ENCODE measurements at regions not wholly inside any gene's neighbourhood (a gene's known extent, or its start where the extent isn't known, plus 50 kb on each side); places are given as distances from the start of the nearest gene placed in this dataset.

DNA sequence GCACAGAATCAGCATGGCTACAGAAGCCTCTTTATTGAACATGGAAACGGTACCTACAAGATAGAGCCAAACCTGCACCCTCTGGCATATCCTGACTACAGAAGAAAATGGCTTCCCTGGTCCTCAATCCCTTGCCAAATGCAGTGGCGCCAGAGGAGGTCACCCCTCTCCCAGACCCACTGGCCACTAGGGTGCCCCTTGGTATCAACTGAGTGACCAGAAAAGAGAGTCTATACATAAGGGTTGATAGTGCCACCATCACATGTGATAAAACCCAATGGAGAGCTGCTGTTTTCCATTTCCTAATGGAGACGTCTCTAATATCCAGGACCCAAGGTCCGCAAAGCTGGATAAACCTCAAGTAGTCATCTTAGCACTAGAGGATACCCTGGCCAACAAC, 52.7 kb upstream of the ALK start:
- DNase-seq, result no peak

DNA sequence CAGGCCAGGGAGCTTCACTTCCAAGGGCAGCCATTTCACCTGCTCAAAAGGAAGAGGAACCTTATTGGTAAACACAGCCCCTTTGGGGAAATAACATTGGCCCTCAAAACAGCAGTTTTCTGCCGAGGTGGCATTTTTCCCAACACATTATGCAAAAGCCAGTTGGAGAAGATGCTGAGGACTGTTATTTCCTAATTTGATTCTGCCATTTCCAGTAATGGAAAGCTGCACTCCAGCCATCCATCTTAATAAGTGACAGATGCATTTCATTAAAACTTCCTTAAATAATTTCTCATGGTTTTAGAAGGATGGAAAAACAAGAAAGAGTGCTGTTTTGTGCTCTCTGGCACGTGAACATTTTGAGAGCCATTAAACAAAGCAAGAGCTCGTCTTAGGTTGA, 55.9 kb upstream of the ALK start:
- DNase-seq, result no peak

DNA sequence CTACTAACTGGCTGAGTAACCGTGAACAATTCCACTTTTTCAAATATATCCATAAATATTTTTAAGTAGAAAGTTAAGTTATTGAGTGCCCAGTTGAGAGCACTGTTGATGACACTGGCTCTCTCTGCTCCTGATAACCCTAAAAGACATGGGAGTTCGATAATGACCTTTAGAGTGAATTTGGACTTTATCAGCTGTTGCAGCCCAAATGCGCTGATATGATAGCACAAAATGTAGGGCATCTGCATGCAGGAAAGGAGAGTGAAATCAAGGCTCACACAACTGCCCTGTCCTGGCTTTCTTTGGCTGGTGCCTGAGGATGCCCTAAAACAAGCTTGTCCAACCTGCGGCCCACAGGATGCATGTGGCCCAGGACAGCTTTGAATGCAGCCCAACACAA, 60.0 kb upstream of the ALK start:
- no peak for DNase-seq

DNA sequence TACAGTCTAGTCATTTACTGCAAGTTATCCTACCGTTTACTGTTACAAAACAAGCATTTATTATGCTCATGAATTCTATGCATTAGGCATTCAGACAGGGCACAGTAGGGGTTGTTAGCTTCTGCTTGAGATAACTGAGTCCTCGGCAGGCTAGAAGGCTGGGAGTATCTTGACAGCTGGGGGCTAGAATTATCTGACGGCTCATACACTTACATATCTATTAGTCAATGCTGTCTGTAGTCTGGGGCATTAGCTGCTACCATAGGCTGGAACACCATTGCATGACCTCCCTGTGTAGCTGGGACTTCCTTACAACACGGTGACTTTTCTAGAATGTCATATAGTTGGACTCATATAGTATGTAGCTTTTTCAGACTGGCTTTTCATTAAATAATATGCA, 61.9 kb upstream of the ALK start:
- DNase-seq, result peak; percentile 36

DNA sequence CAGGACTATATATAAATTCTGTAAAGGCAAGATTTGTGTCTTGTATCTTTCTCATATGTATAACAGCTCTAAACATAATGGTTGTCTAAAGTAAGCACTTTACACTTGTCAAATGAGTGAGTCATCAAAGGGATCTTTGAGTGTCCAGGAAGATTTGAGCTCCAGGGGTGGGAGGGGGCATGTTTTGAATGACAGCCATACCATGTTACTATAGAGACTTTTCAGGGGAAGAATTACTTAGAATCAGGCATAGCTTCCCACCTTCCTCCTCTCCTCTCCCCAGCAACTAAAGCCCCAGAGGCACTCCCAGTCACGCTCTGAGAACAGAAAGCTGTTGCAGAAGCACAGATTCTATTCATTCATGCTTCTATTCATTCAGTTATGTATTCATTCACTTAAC, 65.8 kb upstream of the ALK start:
- no peak for DNase-seq

DNA sequence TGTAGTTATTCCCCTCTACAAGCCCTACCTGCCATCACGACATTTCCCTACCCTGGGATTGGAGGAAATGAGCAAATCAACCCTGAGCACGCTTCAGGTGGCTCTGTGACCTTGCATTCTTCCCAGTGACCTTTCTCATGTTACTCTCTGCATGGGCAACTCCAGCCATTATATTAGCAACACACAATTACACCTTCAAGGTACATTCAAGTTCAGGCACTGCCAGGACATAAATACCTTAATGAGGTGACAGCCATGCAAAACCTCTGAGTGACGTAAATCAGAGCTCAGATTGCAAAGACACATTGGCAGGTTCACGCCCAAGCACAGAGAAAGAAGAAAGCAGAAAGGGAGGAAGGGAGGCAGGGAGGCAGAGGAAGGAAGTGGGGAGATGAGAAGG, 68.7 kb upstream of the ALK start:
- no peak for DNase-seq

DNA sequence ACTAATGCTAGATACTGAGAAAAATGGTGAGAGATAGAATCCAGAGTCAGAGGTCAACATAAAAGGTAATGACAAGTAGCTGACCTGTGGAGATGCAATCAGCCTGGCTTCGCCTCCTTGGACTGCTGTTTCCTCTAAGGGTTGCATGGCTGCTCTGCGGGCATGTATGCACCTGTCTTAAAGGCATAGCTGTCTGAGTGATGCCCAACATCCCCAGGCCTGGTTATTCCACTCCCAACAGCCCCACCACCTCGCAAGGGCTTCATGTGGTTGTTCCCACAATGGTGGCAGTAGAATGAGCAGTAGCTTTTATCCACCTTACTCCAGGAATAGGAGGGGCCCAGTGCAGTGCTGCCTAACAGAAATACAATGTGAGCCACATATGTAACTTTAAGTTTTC, 69.7 kb upstream of the ALK start:
- DNase-seq, result no peak

DNA sequence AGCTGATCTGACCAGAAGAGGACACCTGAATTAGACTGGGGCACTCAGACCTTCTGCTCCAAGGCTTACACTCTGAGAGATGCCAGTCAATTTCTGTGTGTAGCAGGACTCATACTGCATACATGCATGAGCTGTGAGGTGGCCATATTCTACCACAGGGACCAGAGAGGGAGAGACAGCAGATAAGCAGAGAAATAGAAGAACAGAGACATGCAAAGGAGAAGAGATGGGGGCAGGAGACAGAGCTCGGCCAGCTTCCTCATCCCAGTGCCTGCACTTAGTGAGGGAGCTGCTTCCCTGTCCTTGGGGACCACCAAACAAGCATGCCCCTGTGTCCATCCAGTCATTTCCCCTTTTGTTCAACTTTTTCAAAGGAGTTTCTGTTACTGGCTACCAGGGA, 73.9 kb upstream of the ALK start:
- no peak for DNase-seq

DNA sequence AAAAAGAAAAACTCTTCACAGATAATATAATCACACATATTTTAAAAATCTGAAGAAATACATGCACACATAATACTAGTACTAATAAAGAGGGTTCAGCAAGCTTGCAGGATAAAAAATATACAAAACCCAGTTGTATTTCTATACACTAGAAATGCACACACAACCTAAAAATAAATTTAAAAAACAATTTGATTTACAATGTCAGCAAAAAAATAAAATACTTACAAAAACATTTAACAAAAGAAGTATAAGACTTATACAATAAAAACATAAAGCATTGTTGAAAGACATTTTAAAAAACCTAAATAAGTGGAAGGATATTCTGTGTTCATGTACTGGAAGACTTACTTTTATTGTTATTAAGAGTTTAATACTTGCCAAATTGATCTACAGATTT, 81.7 kb upstream of the ALK start:
- DNase-seq, result no peak

DNA sequence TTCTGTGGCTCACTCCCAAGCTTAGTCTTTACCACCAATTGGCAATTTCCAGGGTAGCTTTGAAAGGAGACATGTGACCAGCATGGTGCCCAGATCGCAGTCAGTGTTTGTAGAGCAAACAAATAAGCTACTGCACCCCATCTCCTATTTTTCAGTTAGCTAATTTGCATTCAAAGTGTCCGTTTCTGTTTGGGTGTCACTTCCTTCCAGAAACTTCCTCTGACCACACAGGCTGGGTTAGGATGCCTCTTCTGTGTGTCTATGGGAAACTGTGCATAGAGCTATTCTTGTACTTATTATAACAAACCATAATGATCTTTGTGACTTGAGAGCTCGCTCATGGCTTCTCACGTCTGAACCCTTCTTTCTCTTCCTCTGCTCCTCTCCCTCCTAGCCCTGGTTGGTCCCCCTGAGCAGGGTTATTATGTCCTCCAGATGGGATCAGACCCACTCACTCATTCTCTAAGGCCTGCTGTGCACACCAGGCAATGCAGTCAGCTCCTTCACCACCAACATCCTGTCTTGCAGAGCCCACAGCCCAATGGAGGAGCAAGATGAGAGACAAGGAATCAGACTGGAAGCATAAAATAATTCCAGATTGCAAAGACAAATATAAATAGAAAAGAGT, 101.2 kb upstream of the ALK start:
- no peak for DNase-seq

DNA sequence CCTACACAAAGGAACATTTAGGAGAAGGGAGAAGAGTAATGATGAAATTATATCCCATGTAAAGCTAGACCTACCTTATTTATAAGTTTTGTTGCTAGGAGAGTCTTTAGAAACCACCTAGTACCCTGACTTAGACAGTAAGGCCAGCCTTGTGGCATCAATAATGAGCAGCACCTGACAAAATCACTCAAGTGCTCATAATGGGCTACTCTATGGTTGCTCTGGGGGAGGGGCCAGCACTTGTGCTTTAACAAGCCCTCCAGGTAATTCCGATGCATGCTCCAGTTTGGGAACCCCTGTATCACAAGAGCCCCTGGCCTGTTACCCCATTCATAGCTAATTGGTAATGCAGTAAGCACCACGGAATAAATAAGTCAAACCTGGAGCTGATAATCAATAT, 102.9 kb upstream of the ALK start:
- peak; percentile 36 for DNase-seq

DNA sequence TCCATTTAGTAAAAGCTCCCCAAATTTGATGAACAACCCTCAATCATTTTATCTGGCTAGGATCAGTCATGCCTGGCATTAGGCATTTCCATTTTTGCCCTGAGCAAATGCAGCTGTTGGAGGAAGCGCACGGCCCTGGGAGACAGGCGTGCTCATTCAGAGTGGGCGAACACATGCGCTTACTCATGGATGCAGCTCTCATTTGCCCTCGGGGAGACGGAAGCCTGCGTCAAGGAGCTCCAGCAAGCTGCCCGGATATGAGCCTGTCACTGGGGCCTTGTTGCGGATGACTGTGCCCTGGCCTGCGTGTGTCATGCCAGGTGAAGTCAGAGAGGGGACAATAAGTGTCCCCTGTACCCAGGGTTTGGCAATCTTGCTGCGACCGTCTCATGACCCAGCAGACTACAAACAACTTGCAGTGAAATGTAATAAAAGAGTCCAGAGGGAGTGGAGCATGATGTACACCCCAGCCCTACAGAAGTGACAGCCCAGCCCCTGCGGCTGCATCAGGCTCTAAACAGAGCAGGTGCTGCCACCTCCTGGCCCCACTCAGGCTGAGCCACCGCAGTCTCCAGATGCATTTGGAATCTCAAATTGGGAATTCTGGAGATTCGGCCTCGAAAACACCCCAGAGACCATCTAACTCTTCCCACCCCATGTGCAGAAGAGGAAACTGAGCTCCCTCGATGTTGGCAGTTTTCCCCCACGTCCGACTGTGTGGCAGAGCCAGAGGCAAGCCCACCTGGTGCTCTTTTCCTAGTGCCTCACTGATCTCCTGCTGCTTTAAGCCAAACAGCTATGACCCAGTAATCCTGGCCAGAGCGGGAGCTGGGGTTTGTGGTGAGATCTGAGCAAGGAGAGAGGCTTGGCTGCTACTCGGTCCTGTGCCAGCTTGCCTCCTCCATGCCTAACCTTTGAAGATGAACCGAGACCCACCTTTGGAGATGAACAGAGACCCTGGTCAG, 105.0 kb upstream of the ALK start:
- DNase-seq, result peak; percentile 83

DNA sequence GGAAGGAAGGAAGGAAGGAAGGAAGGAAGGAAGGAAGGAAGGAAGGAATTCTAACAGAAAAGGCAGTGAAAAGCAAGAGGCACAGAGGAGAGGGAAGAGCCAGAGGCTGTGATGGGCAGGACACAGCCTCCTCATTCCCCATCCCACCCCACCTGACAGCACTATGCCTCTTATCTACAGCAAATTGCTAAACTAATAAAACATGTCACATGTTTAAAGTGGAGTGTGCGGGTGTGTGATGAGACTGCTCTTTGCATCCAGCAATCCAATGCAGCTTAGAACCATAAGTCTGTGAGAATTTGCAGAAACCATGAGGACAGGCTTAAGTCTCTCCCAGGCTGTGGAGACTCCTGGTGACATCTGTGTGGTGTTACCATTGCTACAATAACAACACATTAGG, 108.4 kb upstream of the ALK start:
- DNase-seq, result peak; percentile 21

DNA sequence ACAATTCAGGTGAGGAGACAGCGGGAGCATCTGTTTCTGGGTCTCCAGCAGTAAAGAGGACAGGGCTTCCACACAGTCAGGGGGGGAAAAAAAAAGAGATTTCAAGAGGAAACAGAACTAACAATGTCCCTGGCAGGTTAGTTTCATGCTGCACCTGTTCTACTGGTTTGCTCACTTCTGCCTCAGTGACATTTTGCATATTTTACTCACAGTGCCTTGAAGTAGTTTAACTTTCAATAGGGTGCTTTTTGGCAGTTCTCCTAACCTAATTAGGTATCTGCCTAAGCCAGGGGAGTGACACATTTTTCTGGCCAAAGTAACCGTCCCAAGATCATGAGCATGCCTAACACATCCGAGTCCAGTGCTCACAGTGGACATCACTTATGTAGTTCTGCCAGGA, 109.0 kb upstream of the ALK start:
- DNase-seq, result no peak

DNA sequence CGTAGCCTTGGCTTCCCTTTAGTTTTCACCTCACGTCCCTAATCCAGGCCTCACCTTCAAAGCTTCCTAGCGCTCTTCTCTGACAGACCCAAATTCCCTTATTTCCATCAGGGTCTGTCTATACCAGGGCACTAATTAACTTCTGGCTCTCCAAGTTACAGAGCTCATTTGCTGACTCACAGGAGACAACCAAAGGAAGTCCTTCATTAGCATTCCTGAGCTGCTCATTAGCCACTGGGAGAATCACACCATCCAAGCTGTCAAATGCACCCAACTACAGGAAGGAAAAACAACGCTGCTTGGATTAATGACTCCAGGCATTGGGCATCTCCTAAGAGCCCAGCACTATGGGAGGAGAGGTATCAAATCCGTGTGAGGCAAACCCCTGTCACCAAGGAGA, 109.8 kb upstream of the ALK start:
- DNase-seq, result peak; percentile 12

DNA sequence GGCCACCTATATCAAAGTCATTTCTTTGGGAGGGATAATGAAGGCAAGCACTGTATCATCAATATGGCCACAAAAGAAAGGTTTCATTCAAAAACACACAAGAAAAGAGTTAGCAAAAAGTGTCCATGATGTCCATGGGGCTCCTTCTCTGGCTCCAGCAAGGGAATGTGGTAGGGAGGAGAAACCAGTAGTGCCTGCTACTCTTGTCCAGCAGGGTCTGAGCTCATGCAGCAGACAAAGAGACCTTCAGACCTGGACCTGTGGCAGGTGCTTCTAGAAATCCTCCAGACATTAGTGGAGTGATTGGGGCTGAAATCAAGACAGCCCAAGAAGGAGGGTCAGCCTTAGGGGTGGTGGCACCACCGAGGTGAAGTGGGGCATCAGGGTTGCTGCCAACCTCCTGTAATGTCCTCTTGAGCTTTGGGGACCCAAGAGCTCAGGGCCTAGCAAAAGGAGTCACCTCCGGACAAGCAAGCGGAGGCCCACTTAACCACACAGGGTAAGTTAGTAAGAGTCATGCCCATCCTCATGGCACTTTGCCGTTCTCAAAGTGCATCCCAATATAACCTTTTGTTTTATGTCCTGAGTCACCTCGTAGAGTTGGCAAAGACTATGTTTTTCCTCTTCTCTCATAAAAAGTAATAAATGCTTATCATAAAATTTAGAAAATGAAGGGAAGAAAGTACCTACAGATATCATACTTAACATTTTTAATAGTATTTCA, 112.6 kb upstream of the YPEL5 start:
- DNase-seq, result no peak

DNA sequence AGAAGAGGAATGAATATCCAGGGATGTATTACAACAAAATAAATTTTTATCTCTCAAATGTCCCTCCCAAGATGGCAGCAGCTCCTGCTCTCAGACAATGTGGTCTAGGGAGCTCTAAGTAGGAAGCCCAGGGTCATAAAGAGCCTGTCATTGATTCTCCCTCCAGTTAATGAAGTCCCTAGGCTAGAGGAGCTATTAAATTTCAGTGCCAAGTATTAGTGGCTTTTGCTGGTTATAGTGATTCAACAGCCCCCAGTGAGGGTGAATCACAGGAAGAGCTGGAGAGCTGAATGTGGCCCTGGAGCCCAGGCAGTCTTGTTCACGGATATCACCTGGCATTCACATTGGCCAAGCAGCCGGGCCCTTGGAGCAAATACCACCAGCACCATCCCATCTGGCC, 109.8 kb upstream of the YPEL5 start:
- DNase-seq, result no peak

DNA sequence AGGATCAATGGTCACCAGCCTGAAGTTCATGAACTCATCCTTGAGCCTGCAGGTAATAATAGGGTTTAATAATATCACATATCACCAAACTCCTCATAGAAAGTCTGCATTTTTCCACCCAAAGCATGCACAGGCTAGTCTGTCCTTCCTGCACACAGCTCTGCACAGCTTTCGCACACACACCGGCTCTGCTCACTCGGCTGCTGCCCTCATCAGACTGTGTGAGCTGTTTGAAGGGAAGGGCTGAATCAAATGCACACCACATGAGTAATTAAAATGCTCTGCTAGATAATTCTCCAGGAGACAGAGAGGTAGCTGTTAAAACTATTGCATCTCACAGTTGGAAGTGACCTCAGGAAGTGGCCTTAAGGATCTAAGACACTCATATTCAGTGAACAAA, 108.4 kb upstream of the YPEL5 start:
- no peak for DNase-seq

DNA sequence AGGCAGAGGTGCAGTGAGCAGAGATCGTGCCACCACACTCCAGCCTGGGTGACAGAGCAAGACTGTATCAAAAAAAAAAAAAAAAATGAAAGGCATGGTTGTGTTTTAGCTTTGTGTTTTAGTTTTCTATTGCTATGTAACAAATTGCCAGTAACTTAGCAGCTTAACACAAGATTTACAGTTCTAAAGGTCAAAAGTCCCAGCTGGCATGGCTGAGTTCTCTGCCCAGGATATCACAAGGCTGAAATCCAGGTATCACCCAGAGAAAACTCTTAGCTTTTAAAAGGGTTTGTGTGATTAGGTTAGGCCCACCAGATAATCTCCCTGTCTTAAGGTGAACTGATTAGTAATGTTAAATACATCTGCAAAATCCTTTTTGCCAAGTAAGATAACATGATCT, 107.7 kb upstream of the YPEL5 start:
- peak; percentile 93 for DNase-seq

DNA sequence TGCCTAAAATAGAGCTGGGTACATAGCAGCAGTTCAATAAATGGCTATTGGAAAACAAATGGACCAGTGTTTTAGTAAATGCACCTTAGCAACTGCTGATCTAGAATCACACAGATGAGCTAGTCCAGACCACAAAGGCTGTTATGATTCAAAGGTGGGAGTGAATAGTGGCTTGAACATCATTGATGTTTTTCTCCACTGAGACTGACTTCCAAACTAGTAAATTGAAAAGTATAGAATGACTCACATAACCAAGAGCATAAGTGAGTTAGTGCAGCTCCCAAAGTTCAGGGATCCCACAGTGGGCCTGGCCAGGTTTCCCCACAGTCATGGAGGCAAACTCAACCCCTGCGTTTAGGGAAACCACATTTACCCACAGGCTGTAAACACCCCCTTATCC, 106.7 kb upstream of the YPEL5 start:
- no peak for DNase-seq

DNA sequence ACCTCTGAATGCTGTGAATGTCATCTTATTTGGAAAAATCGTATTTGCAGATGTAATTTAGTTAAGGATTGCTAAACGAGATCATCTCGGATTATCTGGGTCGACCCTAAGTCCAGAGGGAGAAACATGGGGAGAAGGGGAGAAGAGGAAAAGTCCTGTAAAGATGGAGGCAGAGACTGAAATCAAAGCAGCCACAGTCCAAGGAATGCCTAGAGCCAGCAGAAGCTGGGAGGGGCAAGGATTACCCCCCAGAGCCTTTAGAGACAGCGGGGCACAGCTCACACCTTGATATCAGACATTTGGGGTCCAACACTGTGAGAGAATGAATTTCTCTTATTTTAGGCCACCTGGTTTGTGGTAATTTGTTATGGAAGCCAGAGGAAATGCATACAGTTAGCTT, 104.9 kb upstream of the YPEL5 start:
- peak; percentile 78 for DNase-seq

DNA sequence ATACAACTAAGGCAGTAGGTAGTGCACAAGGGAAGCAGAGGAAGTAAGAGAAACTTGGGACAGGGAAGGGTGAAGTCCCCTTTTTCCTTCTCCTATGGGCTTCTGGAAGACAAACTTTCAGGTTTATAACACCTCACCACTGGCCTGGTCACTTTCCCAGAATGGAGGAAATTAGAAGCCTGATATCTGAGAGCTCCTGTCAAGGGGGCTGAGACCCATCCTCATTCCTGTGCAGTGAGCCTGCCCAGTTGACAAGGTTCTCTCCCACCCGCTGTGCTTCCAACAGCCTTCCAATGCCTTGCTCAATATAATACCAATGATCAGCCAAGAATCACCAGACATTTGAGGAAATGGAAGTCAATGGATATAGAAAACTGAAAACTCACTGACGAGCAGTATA, 100.4 kb upstream of the YPEL5 start:
- DNase-seq, result no peak

DNA sequence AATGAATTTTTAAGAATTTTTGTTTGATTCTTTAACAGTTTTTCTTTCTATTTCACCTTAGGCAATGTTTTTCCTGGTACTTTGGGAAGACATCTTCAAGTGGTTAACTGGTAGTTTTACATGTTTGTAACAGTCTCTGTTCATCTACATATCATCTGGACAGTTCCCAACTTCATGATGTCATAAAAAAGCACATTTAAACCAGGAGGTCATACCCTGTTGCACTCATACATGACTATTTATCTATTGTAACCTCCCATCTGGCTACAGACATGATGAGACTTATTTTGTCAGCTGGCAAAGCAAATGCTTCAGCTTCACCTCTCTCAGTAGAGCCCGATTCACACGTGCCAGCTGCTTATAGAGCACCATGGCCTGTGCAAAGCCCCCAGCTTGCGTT, 99.8 kb upstream of the YPEL5 start:
- no peak for DNase-seq

DNA sequence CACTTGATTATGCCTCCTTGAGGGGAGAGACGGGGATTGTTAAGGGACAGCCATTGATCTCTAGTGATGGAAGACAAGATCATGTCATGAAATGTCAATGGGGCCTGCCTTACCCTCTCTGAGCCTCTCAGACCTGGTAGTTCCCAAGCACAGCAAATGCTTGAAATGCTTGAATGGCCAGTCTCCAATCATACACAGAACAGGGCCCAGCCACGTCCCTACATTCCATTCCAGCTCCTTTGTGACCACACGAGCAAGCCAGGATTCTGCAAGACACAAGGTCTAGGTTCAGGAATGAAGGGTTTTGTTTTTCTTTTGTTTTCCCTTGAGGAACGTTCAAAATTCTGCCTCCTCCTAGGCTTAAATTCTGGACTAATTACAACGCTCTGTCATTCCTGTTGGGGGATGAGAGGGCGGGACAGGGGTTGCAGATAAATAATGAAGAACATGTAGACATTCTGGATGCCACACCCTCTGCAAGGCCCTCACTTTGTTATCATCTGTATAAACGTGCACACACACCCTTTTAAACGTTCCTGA, 98.1 kb upstream of the YPEL5 start:
- DNase-seq, result no peak

All from NCI-H82 (cell line).